ENCODE measurements at regions not wholly inside any gene's neighbourhood (a gene's known extent, or its start where the extent isn't known, plus 50 kb on each side); places are given as distances from the start of the nearest gene placed in this dataset.

- no peak for DNase-seq (ENCODE audit: low spot score)
Measured at GRCh38 chr18:57991552-57991951, 52.5 kb upstream of the NEDD4L start.

GRCh38 chr18:57989536-57989935 lies 54.5 kb upstream of the NEDD4L start:
- DNase-seq (ENCODE audit: low spot score) = no peak

GRCh38 chr18:57984490-57985115 lies 59.4 kb upstream of the NEDD4L start:
- no peak for DNase-seq (ENCODE audit: low spot score)

GRCh38 chr18:57983965-57984364 lies 60.1 kb upstream of the NEDD4L start:
- DNase-seq (ENCODE audit: low spot score) = no peak

- no peak for DNase-seq (ENCODE audit: low spot score)
Measured at GRCh38 chr18:57983472-57983871, 60.6 kb upstream of the NEDD4L start.

- DNase-seq (ENCODE audit: low spot score) = no peak
Measured at GRCh38 chr18:57982372-57983021, 61.5 kb upstream of the NEDD4L start.

- DNase-seq (ENCODE audit: low spot score) = no peak
Measured at GRCh38 chr18:57981308-57982028, 62.6 kb upstream of the NEDD4L start.

GRCh38 chr18:57980573-57981307 lies 63.3 kb upstream of the NEDD4L start:
- no peak for DNase-seq (ENCODE audit: low spot score)

- DNase-seq (ENCODE audit: low spot score) = no peak
Measured at GRCh38 chr18:57976230-57976773, 67.7 kb upstream of the NEDD4L start.

GRCh38 chr18:57975805-57976204 lies 68.2 kb upstream of the NEDD4L start:
- DNase-seq (ENCODE audit: low spot score) = peak; percentile 24

- DNase-seq (ENCODE audit: low spot score) = no peak
Measured at GRCh38 chr18:57974585-57975265, 69.3 kb upstream of the NEDD4L start.

- no peak for DNase-seq (ENCODE audit: low spot score)
Measured at GRCh38 chr18:57973889-57974288, 70.1 kb upstream of the NEDD4L start.

- no peak for DNase-seq (ENCODE audit: low spot score)
Measured at GRCh38 chr18:57970356-57971095, 73.5 kb upstream of the NEDD4L start.

- no peak for DNase-seq (ENCODE audit: low spot score)
Measured at GRCh38 chr18:57969824-57970223, 74.2 kb upstream of the NEDD4L start.

- DNase-seq (ENCODE audit: low spot score) = no peak
Measured at GRCh38 chr18:57965246-57965645, 78.8 kb upstream of the NEDD4L start.

- no peak for DNase-seq (ENCODE audit: low spot score)
Measured at GRCh38 chr18:57961876-57962505, 82.0 kb upstream of the NEDD4L start.

GRCh38 chr18:57961411-57961810 lies 82.6 kb upstream of the NEDD4L start:
- no peak for DNase-seq (ENCODE audit: low spot score)

- peak; percentile 49 for DNase-seq (ENCODE audit: low spot score)
Measured at GRCh38 chr18:57959278-57959677, 84.7 kb upstream of the NEDD4L start.

GRCh38 chr18:57957210-57957609 lies 86.8 kb upstream of the NEDD4L start:
- DNase-seq (ENCODE audit: low spot score) = no peak

GRCh38 chr18:57956491-57956890 lies 87.5 kb upstream of the NEDD4L start:
- no peak for DNase-seq (ENCODE audit: low spot score)

GRCh38 chr18:57954935-57955334 lies 89.1 kb upstream of the NEDD4L start:
- DNase-seq (ENCODE audit: low spot score) = no peak
